Naive thymus-derived CD4-positive, alpha-beta T cell (primary cell): ENCODE measurements at regions not wholly inside any gene's neighbourhood (a gene's known extent, or its start where the extent isn't known, plus 50 kb on each side); places are given as distances from the start of the nearest gene placed in this dataset.

Source experiments
- ATAC-seq: fragments of 150-1000 bp; cut with Tn5 transposase; 2 replicates; pipeline ENCODE4 v1.10.0; 2021; ENCODE audit warnings: mild to moderate bottlenecking, moderate library complexity
- CTCF ChIA-PET: fragments of 350-600 bp; sonication (Branson Sonifier 250); formaldehyde crosslinking; loops from one replicate; lab custom pipeline; 2021; ENCODE audit warnings: antibody characterized with exemption; lab: Charles Lee
- POLR2A ChIA-PET: fragments of 350-600 bp; sonication (Branson Sonifier 250); formaldehyde crosslinking; loops from one replicate; lab custom pipeline; 2021; ENCODE audit warnings: antibody characterized with exemption, inconsistent platforms; lab: Charles Lee
- DNase-seq, 9 donors: peaks; one replicate each; pipeline versions ENCODE4 v3.0.0 to v3.0.0-alpha.2; 2020 to 2022; ENCODE audit warnings: mixed read lengths in 1 of 9
- H3K27ac ChIP-seq: one replicate; pipeline ENCODE4 v1.7.0; 2013; ENCODE audit warnings: mild to moderate bottlenecking, low read depth, low read length, moderate library complexity
- H3K27me3 ChIP-seq, 2 donors: one replicate each; pipeline ENCODE4 v1.7.0; 2013; ENCODE audit warnings: low read length in 2 of 2, mild to moderate bottlenecking in 2 of 2, moderate library complexity in 2 of 2; ENCODE audit not compliant: control insufficient read depth in 2 of 2, insufficient read depth in 2 of 2
- H3K36me3 ChIP-seq, 3 experiments: 1 replicate in 2 of 3; 2 replicates in 1 of 3; pipeline ENCODE4 v1.7.0; 2013; ENCODE audit warnings: low read length in 3 of 3, mild to moderate bottlenecking in 3 of 3, moderate library complexity in 1 of 3; ENCODE audit not compliant: insufficient read depth in 3 of 3, control insufficient read depth in 2 of 3
- H3K4me1 ChIP-seq, 2 donors: one replicate each; pipeline ENCODE4 v1.7.0; 2013; ENCODE audit warnings: low read length in 2 of 2, mild to moderate bottlenecking in 2 of 2, moderate library complexity in 1 of 2; ENCODE audit not compliant: control insufficient read depth in 2 of 2, insufficient read depth in 2 of 2
- H3K4me3 ChIP-seq: 2 replicates; pipeline ENCODE4 v1.7.0; 2013; ENCODE audit warnings: mild to moderate bottlenecking, low read length
- H3K9me3 ChIP-seq, 3 experiments: 1 replicate in 2 of 3; 2 replicates in 1 of 3; pipeline ENCODE4 v1.7.0; 2013; ENCODE audit warnings: low read length in 3 of 3; ENCODE audit not compliant: control insufficient read depth in 2 of 3
- H3K27ac Mint-ChIP-seq, 9 donors: one replicate each; pipeline ENCODE4 v1.8.0; 2020 to 2022; ENCODE audit warnings: mixed read lengths in 9 of 9, mild to moderate bottlenecking in 8 of 9, moderate library complexity in 5 of 9, inconsistent platforms in 2 of 9
- H3K27me3 Mint-ChIP-seq, 5 donors: one replicate each; pipeline ENCODE4 v1.8.0; 2021 to 2022; ENCODE audit warnings: mixed read lengths in 5 of 5, mild to moderate bottlenecking in 1 of 5
- H3K36me3 Mint-ChIP-seq, 5 donors: one replicate each; pipeline ENCODE4 v1.8.0; 2020 to 2022; ENCODE audit warnings: mixed read lengths in 5 of 5, mild to moderate bottlenecking in 3 of 5, inconsistent platforms in 1 of 5
- H3K4me1 Mint-ChIP-seq, 7 donors: one replicate each; pipeline ENCODE4 v1.8.0; 2020 to 2022; ENCODE audit warnings: mixed read lengths in 7 of 7, mild to moderate bottlenecking in 3 of 7, inconsistent platforms in 1 of 7
- H3K4me3 Mint-ChIP-seq, 10 donors: one replicate each; pipeline ENCODE4 v1.8.0; 2020 to 2022; ENCODE audit warnings: mild to moderate bottlenecking in 10 of 10, mixed read lengths in 10 of 10, moderate library complexity in 6 of 10, inconsistent platforms in 2 of 10
- H3K9me3 Mint-ChIP-seq, 11 donors: one replicate each; pipeline ENCODE4 v1.8.0; 2020 to 2022; ENCODE audit warnings: mixed read lengths in 11 of 11, mild to moderate bottlenecking in 4 of 11, inconsistent platforms in 1 of 11, moderate library complexity in 1 of 11
- intact Hi-C, 2 donors: fragments of 100-400 bp; cut with micrococcal nuclease; formaldehyde crosslinking; loops; one replicate each; pipeline ENCODE4 v1.15.1; 2023

- DNase-seq: no peak
- Mint-ChIP-seq H3K9me3 (peaks cover 0 to 14% (median 5%) of the 10 kb centered on the region in 11 donors), H3K27me3 (no peaks in the 10 kb centered on the region), H3K4me3 (no peak overlapping the region), H3K4me1 (no peaks in the 10 kb centered on the region), H3K27ac (no peak overlapping the region), H3K36me3 (no peaks in the 10 kb centered on the region)
- ChIA-PET POLR2A (no interaction called here), CTCF (no interaction called here)
- no peaks in the 10 kb centered on the region for H3K9me3 ChIP-seq
- no peaks in the 10 kb centered on the region for H3K27me3 ChIP-seq
- H3K27ac ChIP-seq: no peak overlapping the region
- no peak for ATAC-seq
- no peaks in the 10 kb centered on the region for H3K36me3 ChIP-seq
- no peak overlapping the region for H3K4me3 ChIP-seq
- no peaks in the 10 kb centered on the region for H3K4me1 ChIP-seq
- intact Hi-C loops: no loop called here
These were observed 855.3 kb downstream of the PCDH7 start for GRCh38 chr4:31575504-31575903.

GRCh38 chr4:31580843-31581242 lies 860.7 kb downstream of the PCDH7 start:
- POLR2A ChIA-PET: no interaction called here
- no peak for DNase-seq
- H3K4me1 Mint-ChIP-seq: no peaks in the 10 kb centered on the region
- intact Hi-C loops: no loop called here
- Histone ChIP-seq H3K9me3 (no peaks in the 10 kb centered on the region), H3K27ac (no peak overlapping the region), H3K4me1 (no peaks in the 10 kb centered on the region), H3K36me3 (no peaks in the 10 kb centered on the region), H3K4me3 (no peak overlapping the region), H3K27me3 (no peaks in the 10 kb centered on the region)
- peaks cover 0 to 6% (median 2%) of the 10 kb centered on the region in 11 donors for H3K9me3 Mint-ChIP-seq
- CTCF ChIA-PET: no interaction called here
- H3K27me3 Mint-ChIP-seq: no peaks in the 10 kb centered on the region
- H3K27ac Mint-ChIP-seq: no peak overlapping the region
- no peaks in the 10 kb centered on the region for H3K36me3 Mint-ChIP-seq
- no peak overlapping the region for H3K4me3 Mint-ChIP-seq
- ATAC-seq: no peak

- H3K4me1 Mint-ChIP-seq: no peaks in the 10 kb centered on the region
- no peaks in the 10 kb centered on the region for H3K27me3 ChIP-seq
- intact Hi-C loops: no loop called here
- ChIA-PET POLR2A (no interaction called here), CTCF (no interaction called here)
- no peaks in the 10 kb centered on the region for H3K27me3 Mint-ChIP-seq
- ATAC-seq (no peak), DNase-seq (no peak)
- no peak overlapping the region for H3K4me3 Mint-ChIP-seq
- no peaks in the 10 kb centered on the region for H3K36me3 Mint-ChIP-seq
- no peaks in the 10 kb centered on the region for H3K9me3 ChIP-seq
- H3K27ac Mint-ChIP-seq: peak overlapping the region in 1 of 9 donors; percentile 20
- no peak overlapping the region for H3K4me3 ChIP-seq
- no peaks in the 10 kb centered on the region for H3K4me1 ChIP-seq
- no peaks in the 10 kb centered on the region for H3K36me3 ChIP-seq
- peaks cover 0 to 12% (median 0%) of the 10 kb centered on the region in 11 donors for H3K9me3 Mint-ChIP-seq
- H3K27ac ChIP-seq: no peak overlapping the region
These were observed 865.3 kb downstream of the PCDH7 start for GRCh38 chr4:31585503-31585902.

GRCh38 chr4:31592293-31592692 lies 872.1 kb downstream of the PCDH7 start:
- CTCF ChIA-PET: no interaction called here
- Histone ChIP-seq H3K4me1 (no peaks in the 10 kb centered on the region), H3K4me3 (no peak overlapping the region), H3K9me3 (no peaks in the 10 kb centered on the region), H3K27me3 (no peaks in the 10 kb centered on the region), H3K36me3 (no peaks in the 10 kb centered on the region), H3K27ac (no peak overlapping the region)
- ATAC-seq: no peak
- DNase-seq: no peak
- Mint-ChIP-seq H3K4me3 (no peak overlapping the region), H3K36me3 (no peaks in the 10 kb centered on the region), H3K4me1 (no peaks in the 10 kb centered on the region), H3K9me3 (peaks cover 0 to 11% (median 6%) of the 10 kb centered on the region in 11 donors), H3K27me3 (no peaks in the 10 kb centered on the region), H3K27ac (no peak overlapping the region)
- intact Hi-C loops: no loop called here
- POLR2A ChIA-PET: no interaction called here

GRCh38 chr4:31595496-31595895 lies 875.3 kb downstream of the PCDH7 start:
- Histone ChIP-seq H3K9me3 (no peaks in the 10 kb centered on the region), H3K4me1 (no peaks in the 10 kb centered on the region), H3K27me3 (no peaks in the 10 kb centered on the region), H3K36me3 (no peaks in the 10 kb centered on the region), H3K27ac (no peak overlapping the region), H3K4me3 (no peak overlapping the region)
- Mint-ChIP-seq H3K27ac (no peak overlapping the region), H3K4me3 (no peak overlapping the region), H3K27me3 (no peaks in the 10 kb centered on the region), H3K36me3 (no peaks in the 10 kb centered on the region), H3K4me1 (no peaks in the 10 kb centered on the region), H3K9me3 (peaks cover 0 to 28% (median 10%) of the 10 kb centered on the region in 11 donors)
- ATAC-seq (no peak), DNase-seq (no peak)
- POLR2A ChIA-PET: no interaction called here
- intact Hi-C loops: no loop called here
- CTCF ChIA-PET: no interaction called here

- Histone ChIP-seq H3K36me3 (no peaks in the 10 kb centered on the region), H3K9me3 (no peaks in the 10 kb centered on the region), H3K4me1 (no peaks in the 10 kb centered on the region), H3K27me3 (no peaks in the 10 kb centered on the region), H3K27ac (no peak overlapping the region), H3K4me3 (no peak overlapping the region)
- Mint-ChIP-seq H3K36me3 (no peaks in the 10 kb centered on the region), H3K9me3 (peaks cover 0 to 25% (median 6%) of the 10 kb centered on the region in 11 donors), H3K27me3 (no peaks in the 10 kb centered on the region), H3K4me1 (no peaks in the 10 kb centered on the region), H3K4me3 (no peak overlapping the region), H3K27ac (no peak overlapping the region)
- CTCF ChIA-PET: no interaction called here
- DNase-seq (no peak), ATAC-seq (no peak)
- POLR2A ChIA-PET: no interaction called here
- intact Hi-C loops: no loop called here
These were observed 878.5 kb downstream of the PCDH7 start for GRCh38 chr4:31598639-31599038.

- H3K27ac ChIP-seq: no peak overlapping the region
- DNase-seq (no peak), ATAC-seq (no peak)
- Mint-ChIP-seq H3K27me3 (no peaks in the 10 kb centered on the region), H3K4me3 (no peak overlapping the region), H3K27ac (no peak overlapping the region), H3K4me1 (no peaks in the 10 kb centered on the region), H3K36me3 (no peaks in the 10 kb centered on the region), H3K9me3 (peaks cover 2 to 44% (median 8%) of the 10 kb centered on the region in 11 donors)
- ChIA-PET CTCF (no interaction called here), POLR2A (no interaction called here)
- intact Hi-C loops: no loop called here
- H3K27me3 ChIP-seq: no peaks in the 10 kb centered on the region
- no peaks in the 10 kb centered on the region for H3K36me3 ChIP-seq
- H3K4me1 ChIP-seq: no peaks in the 10 kb centered on the region
- H3K9me3 ChIP-seq: no peaks in the 10 kb centered on the region
- no peak overlapping the region for H3K4me3 ChIP-seq
These were observed 881.6 kb downstream of the PCDH7 start for GRCh38 chr4:31601793-31602192.
